Urothelium cell line (cell line): ENCODE measurements at regions not wholly inside any gene's neighbourhood (a gene's known extent, or its start where the extent isn't known, plus 50 kb on each side); places are given as distances from the start of the nearest gene placed in this dataset.
"Not testable (repeated sequence)": the region's sequence is repeated elsewhere in the genome, so short reads cannot be mapped to it uniquely, and the experiment has no call there.

Experiments
- DNase-seq: peaks from one replicate; pipeline ENCODE4 v3.0.0; 2011; ENCODE audit warnings: low spot score, mixed read lengths
- FAIRE-seq: peaks from 2 replicates; lab custom pipeline; 2011; peaks lifted over from hg19 to GRCh38; lab: Jason Lieb, UNC

- DNase-seq: no peak
These were observed 966.8 kb upstream of the CITED2 start for GRCh38 chr6:140341272-140341671.

GRCh38 chr6:140340795-140341194 is 966.3 kb upstream of the CITED2 start:
- FAIRE-seq (no peak), DNase-seq (no peak)

More at GRCh38 chr6:140341272-140341671, 966.8 kb upstream of the CITED2 start:
- FAIRE-seq: no peak

- not testable (repeated sequence) for DNase-seq, FAIRE-seq
These were observed 964.6 kb upstream of the CITED2 start for GRCh38 chr6:140339084-140339483.

- FAIRE-seq (no peak), DNase-seq (no peak)
These were observed 947.4 kb upstream of the CITED2 start for GRCh38 chr6:140321891-140322290.

GRCh38 chr6:140320081-140321080 is 945.9 kb upstream of the CITED2 start:
- FAIRE-seq: no peak

GRCh38 chr6:140319209-140319608 is 944.8 kb upstream of the CITED2 start:
- FAIRE-seq (no peak), DNase-seq (no peak)

More at GRCh38 chr6:140320081-140321080, 945.9 kb upstream of the CITED2 start:
- no peak for DNase-seq

- no peak for DNase-seq
- no peak for FAIRE-seq
These were observed 944.0 kb upstream of the CITED2 start for GRCh38 chr6:140318408-140318807.

GRCh38 chr6:140317950-140318349 is 943.5 kb upstream of the CITED2 start:
- DNase-seq: no peak
- no peak for FAIRE-seq

- no peak for FAIRE-seq
- DNase-seq: no peak
These were observed 942.5 kb upstream of the CITED2 start for GRCh38 chr6:140316966-140317365.

GRCh38 chr6:140314682-140315081 is 940.2 kb upstream of the CITED2 start:
- DNase-seq (no peak), FAIRE-seq (no peak)

GRCh38 chr6:140311146-140311545 is 936.7 kb upstream of the CITED2 start:
- no peak for DNase-seq
- FAIRE-seq: no peak

- FAIRE-seq: no peak
- DNase-seq: no peak
These were observed 928.9 kb upstream of the CITED2 start for GRCh38 chr6:140303218-140303949.

GRCh38 chr6:140300331-140300730 is 925.9 kb upstream of the CITED2 start:
- no peak for FAIRE-seq
- DNase-seq: no peak

GRCh38 chr6:140289186-140289585 is 914.7 kb upstream of the CITED2 start:
- FAIRE-seq: no peak
- no peak for DNase-seq

- no peak for DNase-seq
- FAIRE-seq: no peak
These were observed 911.7 kb upstream of the CITED2 start for GRCh38 chr6:140285998-140286690.

GRCh38 chr6:140285471-140285870 is 911.0 kb upstream of the CITED2 start:
- no peak for DNase-seq
- FAIRE-seq: no peak

- FAIRE-seq (no peak), DNase-seq (no peak)
These were observed 910.4 kb upstream of the CITED2 start for GRCh38 chr6:140284871-140285270.

- FAIRE-seq: no peak
- DNase-seq: no peak
These were observed 908.7 kb upstream of the CITED2 start for GRCh38 chr6:140283197-140283596.

- no peak for DNase-seq
- FAIRE-seq: no peak
These were observed 907.3 kb upstream of the CITED2 start for GRCh38 chr6:140281767-140282166.

- DNase-seq (no peak), FAIRE-seq (no peak)
These were observed 906.8 kb upstream of the CITED2 start for GRCh38 chr6:140281236-140281635.

GRCh38 chr6:140276719-140277118 is 902.3 kb upstream of the CITED2 start:
- FAIRE-seq (no peak), DNase-seq (no peak)
